Endothelial cell of hepatic sinusoid (primary cell): ENCODE measurements at regions not wholly inside any gene's neighbourhood (a gene's known extent, or its start where the extent isn't known, plus 50 kb on each side); places are given as distances from the start of the nearest gene placed in this dataset.
"Not testable (repeated sequence)": the region's sequence is repeated elsewhere in the genome, so short reads cannot be mapped to it uniquely, and the experiment has no call there.

Experiments
- in situ Hi-C: cut with HindIII; loops from 2 replicates; pipeline ENCODE4 v1.10.0; 2017; ENCODE audit warnings: low sequenced_read_pairs

- in situ Hi-C loops = no loop called here
These were observed 478.2 kb upstream of the RGS6 start for GRCh38 chr14:71454010-71454409.

- in situ Hi-C loops = no loop called here
These were observed 477.5 kb upstream of the RGS6 start for GRCh38 chr14:71454513-71455332.

- in situ Hi-C loops = no loop called here
These were observed 472.1 kb upstream of the RGS6 start for GRCh38 chr14:71460091-71460490.

- in situ Hi-C loops = not testable (repeated sequence)
These were observed 470.6 kb upstream of the RGS6 start for GRCh38 chr14:71461617-71462016.

GRCh38 chr14:71463807-71464206 lies 468.4 kb upstream of the RGS6 start:
- in situ Hi-C loops = no loop called here

- in situ Hi-C loops = no loop called here
These were observed 467.4 kb upstream of the RGS6 start for GRCh38 chr14:71464840-71465239.

GRCh38 chr14:71465316-71465715 lies 466.9 kb upstream of the RGS6 start:
- in situ Hi-C loops = no loop called here

GRCh38 chr14:71466251-71466650 lies 466.0 kb upstream of the RGS6 start:
- in situ Hi-C loops = no loop called here

GRCh38 chr14:71466946-71467345 lies 465.3 kb upstream of the RGS6 start:
- in situ Hi-C loops = no loop called here

- in situ Hi-C loops = no loop called here
These were observed 464.8 kb upstream of the RGS6 start for GRCh38 chr14:71467361-71467811.

GRCh38 chr14:71468701-71469100 lies 463.5 kb upstream of the RGS6 start:
- in situ Hi-C loops = no loop called here

GRCh38 chr14:71469643-71470335 lies 462.4 kb upstream of the RGS6 start:
- in situ Hi-C loops = no loop called here

GRCh38 chr14:71471634-71472355 lies 460.4 kb upstream of the RGS6 start:
- in situ Hi-C loops = no loop called here

- in situ Hi-C loops = no loop called here
These were observed 459.6 kb upstream of the RGS6 start for GRCh38 chr14:71472356-71473340.

GRCh38 chr14:71473843-71474242 lies 458.4 kb upstream of the RGS6 start:
- in situ Hi-C loops = no loop called here

- in situ Hi-C loops = no loop called here
These were observed 457.6 kb upstream of the RGS6 start for GRCh38 chr14:71474301-71475265.

GRCh38 chr14:71475916-71476315 lies 456.3 kb upstream of the RGS6 start:
- in situ Hi-C loops = no loop called here

GRCh38 chr14:71478542-71478941 lies 453.7 kb upstream of the RGS6 start:
- in situ Hi-C loops = no loop called here

GRCh38 chr14:71481021-71481654 lies 451.1 kb upstream of the RGS6 start:
- in situ Hi-C loops = no loop called here
